ENCODE measurements at regions not wholly inside any gene's neighbourhood (a gene's known extent, or its start where the extent isn't known, plus 50 kb on each side); places are given as distances from the start of the nearest gene placed in this dataset.
"Not testable (repeated sequence)": the region's sequence is repeated elsewhere in the genome, so short reads cannot be mapped to it uniquely, and the experiment has no call there.

GRCh38 chr1:221555689-221556433 is 186.0 kb downstream of the DUSP10 start:
- DNase-seq (ENCODE audit: low read depth in 1 of 2, low spot score in 1 of 2) = no peak

DNA sequence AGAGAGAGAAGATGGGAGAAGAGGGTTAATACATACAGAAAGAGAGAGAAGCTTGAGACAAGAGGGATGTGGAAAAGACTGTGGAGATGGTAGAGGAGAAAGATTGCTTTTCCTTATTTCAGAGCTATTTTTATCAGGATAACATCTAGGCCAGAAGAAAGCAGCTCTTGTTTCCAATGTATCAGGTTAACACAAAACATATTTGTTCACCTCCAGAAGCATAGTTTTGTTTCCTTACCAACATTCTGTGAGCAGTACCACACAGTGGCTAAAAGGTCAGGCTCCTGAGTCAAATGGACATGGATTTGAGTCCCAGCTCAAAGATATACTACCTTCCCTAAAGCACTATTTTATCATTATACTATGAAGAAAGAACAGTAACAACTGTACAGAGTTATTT is 185.5 kb downstream of the DUSP10 start:
- no peak for DNase-seq (ENCODE audit: low read depth in 1 of 2, low spot score in 1 of 2)

- no peak for DNase-seq (ENCODE audit: low read depth in 1 of 2, low spot score in 1 of 2)
Measured at GRCh38 chr1:221557013-221557412, 184.9 kb downstream of the DUSP10 start.

DNA sequence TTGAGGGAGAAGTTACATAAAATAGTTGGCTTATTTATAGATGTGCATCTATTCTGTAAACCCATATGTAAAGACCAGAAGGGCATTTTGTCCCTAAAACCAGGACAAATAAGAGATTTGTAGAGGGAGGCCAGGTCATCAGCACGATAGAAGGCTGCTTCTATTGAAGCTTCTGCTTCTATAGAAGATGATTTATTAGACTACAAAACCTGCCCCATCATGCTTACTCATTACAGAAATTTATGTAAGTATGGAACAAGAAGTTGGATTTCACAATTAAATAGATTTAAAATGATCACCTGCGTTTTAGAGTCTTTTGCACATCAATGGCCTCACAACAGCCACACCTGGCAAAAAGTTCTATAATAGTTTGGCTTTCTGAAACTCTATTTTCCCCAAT is 183.5 kb downstream of the DUSP10 start:
- no peak for DNase-seq (ENCODE audit: low read depth in 1 of 2, low spot score in 1 of 2)

DNA sequence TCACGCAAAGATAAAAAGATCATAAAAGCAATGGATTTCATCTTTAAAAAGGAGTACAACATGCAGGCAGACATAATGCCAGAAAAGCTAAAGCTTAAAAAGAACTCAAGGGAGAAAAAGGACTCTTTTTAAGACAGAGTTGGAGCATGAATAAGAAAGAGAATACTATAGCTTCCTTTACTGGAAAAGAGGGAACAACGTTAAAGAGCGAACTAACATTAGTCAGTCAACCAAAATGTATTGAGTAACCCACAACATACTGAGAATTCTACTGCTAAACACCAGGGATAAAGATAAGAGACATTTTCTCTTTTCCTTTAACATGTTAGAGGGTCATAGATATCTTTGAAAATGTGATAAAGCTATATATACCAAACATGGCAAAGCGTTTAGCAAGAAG is 182.0 kb downstream of the DUSP10 start:
- no peak for DNase-seq (ENCODE audit: low read depth in 1 of 2, low spot score in 1 of 2)

DNA sequence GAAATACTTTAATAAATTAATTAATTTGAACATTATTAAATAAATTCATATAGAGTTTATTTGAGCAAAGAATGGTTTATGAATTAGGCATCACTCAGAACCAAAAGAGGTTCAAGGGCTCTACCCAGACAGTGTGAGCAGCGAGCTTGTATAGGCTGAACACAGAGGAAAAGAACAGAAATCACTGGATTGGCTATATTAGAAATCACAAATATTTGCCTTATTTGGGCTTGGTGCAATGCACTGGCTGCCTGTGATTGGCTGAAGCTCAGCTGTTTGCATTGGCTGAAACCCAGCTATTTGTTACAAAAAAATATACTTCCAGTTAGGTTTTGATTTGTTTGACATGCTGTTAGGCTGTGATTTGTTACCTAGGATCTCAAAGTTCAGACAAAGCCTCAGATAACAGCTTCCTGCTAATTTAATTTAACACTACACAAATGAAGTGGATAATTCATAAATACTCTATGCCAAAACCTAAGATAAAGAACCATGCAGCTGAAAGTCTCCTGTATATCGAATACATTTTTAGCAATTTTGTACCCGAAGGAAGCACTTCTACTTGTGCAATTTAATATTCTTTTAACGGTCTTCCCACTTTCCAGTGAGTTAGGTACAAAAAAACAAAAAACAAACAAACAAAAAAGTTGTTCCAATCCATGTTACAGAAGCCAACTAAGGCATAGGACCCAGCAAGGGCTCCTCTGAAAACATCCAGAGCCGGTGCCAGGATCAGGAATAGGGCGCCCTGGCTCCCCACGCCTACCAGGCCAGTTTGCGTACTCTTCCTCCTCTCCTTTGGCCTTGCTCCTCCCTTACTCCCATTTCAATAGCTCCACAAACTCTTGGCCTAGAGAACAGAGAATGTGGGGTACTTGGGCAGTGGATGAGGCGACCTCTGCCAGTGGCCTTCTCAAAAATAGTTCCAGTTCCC is 179.1 kb downstream of the DUSP10 start:
- DNase-seq (ENCODE audit: low read depth in 1 of 2, low spot score in 1 of 2) = no peak

DNA sequence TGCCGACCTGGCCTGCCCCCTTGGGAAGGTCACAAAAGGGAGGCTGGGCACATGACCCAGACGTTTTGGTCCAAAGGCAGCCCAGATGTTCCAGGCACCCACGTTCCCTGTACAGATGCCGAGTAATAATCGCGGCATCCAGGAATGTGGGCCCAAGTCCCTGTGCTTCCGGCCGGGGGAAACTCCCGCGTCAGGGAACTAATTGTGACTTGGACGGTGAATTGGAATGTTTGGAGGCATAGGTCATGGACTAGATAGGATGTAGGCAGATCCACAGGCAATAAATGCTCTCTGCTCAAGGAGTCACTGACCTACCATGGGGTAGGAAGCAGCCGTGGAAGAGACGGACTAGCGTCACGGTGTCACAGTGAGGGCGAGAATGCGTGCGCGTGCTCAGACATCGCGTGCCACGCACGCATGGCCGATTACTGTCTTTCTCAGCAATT is 178.4 kb downstream of the DUSP10 start:
- DNase-seq (ENCODE audit: low read depth in 1 of 2, low spot score in 1 of 2) = no peak

DNA sequence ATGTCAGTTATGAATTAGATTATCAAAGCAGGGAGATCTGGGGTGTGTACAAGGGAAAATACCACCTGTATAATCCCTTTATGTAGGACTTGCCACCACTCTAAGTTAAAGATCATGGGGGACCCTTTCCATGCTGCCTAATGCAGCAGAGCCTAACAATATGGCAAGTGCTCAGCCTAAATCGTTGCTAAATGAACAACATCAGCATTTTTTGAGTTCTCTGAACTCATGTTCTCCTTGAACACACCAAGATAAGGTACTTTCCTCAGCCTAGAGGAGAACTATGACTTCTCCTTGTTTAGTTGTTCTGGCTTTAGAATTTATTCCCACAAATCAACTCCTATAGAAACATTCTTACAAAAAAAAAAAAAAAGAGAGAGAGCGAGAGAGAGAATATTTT is 177.0 kb downstream of the DUSP10 start:
- DNase-seq (ENCODE audit: low read depth in 1 of 2, low spot score in 1 of 2) = no peak

DNA sequence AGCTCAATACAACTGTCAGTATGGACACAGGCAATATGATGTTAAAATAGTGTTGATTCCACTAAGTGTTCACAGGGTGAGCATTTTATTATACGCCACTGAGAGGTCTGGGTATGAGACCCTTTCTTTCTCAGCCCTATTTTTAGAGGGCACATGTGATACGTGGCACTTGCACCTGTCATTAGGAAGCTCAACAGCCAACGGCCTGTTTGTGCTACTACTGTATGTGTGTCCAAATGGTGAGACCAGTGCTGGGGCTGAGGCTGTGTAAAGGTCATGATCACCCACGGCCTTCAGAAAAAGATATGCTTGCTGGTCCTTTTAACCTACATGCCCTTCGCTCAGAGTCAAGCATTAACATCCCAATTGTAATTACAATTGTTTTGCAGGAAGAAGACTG is 176.2 kb downstream of the DUSP10 start:
- no peak for DNase-seq (ENCODE audit: low read depth in 1 of 2, low spot score in 1 of 2)

GRCh38 chr1:221567859-221568507 is 173.9 kb downstream of the DUSP10 start:
- DNase-seq (ENCODE audit: low read depth in 1 of 2, low spot score in 1 of 2) = no peak

DNA sequence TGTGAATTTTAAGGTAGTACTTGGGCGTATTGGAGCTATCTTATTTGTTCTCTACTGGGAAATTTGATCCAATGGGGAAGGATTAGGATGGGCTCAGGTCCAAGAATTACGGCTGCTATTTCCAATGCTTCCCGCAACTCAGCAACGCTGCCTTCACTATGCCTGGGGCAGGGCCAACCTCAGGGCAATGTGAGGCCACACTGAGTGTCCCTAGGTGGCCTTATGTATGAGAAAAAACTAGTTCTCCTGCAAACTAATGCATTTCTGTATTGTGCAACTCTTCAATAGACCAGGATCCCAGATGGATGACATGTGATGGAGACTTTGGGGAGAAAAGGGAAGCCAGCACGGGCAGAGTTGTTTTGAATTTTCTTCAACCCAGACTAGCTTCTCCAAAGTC is 168.1 kb downstream of the DUSP10 start:
- no peak for DNase-seq (ENCODE audit: low read depth in 1 of 2, low spot score in 1 of 2)

- no peak for DNase-seq (ENCODE audit: low read depth in 1 of 2, low spot score in 1 of 2)
Measured at GRCh38 chr1:221574529-221574928, 167.4 kb downstream of the DUSP10 start.

DNA sequence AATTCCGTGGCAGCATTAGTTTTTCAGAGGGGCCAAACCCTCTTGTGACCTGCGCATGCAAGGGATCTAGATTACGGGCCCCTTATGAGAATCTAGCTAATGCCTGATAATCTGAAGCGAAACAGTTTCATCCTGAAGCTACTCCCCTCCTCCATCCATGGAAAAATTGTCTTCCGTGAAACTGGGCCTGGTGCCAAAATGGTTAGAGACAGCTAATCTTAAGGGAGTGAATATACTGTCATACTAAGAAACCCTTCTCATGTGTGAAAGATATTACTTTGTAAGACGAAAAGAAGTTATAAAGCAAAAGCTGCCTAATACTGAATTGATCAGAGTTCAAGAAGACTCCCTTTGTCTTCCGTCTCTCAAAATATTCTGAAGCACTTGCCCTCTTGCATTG is 166.3 kb downstream of the DUSP10 start:
- no peak for DNase-seq (ENCODE audit: low read depth in 1 of 2, low spot score in 1 of 2)

GRCh38 chr1:221576268-221576667 is 165.6 kb downstream of the DUSP10 start:
- DNase-seq (ENCODE audit: low read depth in 1 of 2, low spot score in 1 of 2) = no peak

GRCh38 chr1:221583465-221583864 is 158.4 kb downstream of the DUSP10 start:
- no peak for DNase-seq (ENCODE audit: low read depth in 1 of 2, low spot score in 1 of 2)

DNA sequence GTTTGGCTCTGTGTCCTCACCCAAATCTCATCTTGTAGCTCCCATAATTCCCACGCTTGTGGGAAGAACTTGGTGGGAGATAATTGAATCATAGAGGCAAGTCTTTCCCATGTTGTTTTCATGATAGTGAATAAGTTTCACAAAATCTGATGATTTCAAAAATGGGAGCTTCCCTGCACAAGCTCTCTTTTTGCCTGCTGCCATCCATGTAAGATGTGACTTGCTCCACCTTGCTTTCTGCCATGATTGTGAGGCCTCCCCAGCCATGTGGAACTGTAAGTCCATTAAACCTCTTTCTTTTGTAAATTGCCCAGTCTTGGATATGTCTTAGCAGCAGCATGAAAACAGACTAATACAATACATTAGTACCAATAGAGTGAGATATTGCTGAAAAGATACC is 154.9 kb downstream of the DUSP10 start:
- not testable (repeated sequence) for DNase-seq (ENCODE audit: low read depth in 1 of 2, low spot score in 1 of 2)

GRCh38 chr1:221591250-221591649 is 150.6 kb downstream of the DUSP10 start:
- DNase-seq (ENCODE audit: low read depth in 1 of 2, low spot score in 1 of 2) = not testable (repeated sequence)

DNA sequence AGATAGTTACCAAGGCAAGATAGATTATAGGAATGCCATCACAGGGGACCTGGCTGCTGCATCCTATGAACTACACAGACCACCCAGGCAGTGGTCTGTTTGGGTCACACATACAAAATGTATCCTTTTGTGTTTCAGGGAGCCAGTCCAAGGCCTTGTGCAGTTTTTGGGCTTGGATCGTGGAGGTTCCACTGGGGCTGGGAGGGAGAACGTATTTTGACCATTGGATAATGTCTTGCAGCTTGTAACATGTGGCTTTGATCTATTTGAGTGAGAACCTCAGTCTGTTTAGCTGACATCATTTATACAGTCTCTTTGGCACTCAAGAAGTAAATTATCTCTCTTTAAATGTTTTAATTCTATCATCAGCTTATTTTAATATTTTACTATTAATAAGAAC is 147.3 kb downstream of the DUSP10 start:
- DNase-seq (ENCODE audit: low read depth in 1 of 2, low spot score in 1 of 2) = no peak

- no peak for DNase-seq (ENCODE audit: low read depth in 1 of 2, low spot score in 1 of 2)
Measured at GRCh38 chr1:221598122-221598521, 143.8 kb downstream of the DUSP10 start.

GRCh38 chr1:221601166-221601565 is 140.7 kb downstream of the DUSP10 start:
- no peak for DNase-seq (ENCODE audit: low read depth in 1 of 2, low spot score in 1 of 2)

DNA sequence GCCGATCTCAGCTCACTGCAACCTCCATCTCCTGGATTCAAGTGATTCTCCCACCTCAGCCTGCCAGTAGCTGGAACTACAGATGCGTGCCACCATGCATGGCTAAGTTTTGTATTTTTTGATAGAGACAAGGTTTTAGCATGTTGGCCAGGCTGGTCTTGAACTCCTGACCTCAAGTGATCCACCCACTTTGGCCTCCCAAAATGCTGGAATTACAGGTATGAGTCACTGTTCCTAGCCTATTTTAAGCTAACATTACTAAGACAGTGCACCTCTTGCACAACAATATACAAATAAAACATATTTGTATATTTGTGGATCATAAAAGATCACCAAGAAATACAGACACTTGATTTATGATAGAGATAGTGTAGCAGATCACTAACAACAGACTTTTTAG is 139.1 kb downstream of the DUSP10 start:
- DNase-seq (ENCODE audit: low read depth in 1 of 2, low spot score in 1 of 2) = no peak

DNA sequence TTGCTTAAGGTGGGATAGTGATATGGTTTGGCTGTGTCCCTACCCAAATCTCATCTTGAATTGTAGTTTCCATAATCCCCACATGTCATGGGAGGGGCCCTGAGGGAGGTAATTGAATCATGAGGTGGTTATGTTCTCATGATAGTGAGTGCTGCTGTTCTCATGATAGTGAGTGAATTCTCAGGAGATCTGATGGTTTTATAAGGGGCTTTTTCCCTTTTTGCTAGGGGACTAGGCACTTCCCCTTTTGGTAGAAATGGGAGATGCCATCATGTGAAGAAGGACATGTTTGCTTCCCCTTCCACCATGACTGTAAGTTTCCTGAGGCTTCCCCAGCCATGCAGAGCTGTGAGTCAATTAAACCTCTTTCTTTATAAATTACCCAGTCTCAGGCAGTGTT is 137.5 kb downstream of the DUSP10 start:
- not testable (repeated sequence) for DNase-seq (ENCODE audit: low read depth in 1 of 2, low spot score in 1 of 2)

Data from activated T-helper 1 cell treated with anti-CD3 and anti-CD28 coated beads, Interleukin-2, amount 50 U/mL, for 16 hours (primary cell).